ENCODE measurements at regions not wholly inside any gene's neighbourhood (a gene's known extent, or its start where the extent isn't known, plus 50 kb on each side); places are given as distances from the start of the nearest gene placed in this dataset.

DNA sequence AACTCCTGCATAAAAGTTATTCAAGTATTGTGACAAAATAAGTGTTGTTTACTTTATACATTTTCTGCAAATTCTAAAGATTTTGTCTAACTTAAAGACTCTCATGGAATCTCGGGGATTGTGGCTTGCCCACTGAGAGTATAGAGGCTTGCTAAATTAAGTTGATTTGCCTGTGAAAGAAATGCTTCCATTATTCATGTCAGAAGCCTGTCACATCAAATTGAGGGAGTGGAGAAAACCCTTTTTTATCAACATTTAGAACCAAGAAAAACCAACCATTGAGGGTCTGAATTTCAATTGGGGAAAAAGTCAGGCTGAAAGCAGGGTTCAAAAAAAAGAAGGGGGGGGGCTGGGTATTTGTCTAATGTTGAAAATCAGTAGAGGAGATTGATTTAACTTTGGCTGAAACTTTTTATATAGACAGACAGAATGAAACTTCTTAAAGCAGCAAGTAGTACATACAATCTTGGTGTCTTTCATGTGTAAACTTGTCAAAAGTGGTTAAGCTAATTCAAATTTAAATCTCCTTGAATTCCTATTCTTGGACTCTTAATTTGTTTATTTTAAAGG is 144.8 kb upstream of the CXorf66 start:
- TF ChIP-seq POLR2A (IDR thresholded peaks at IDR 0.05), result no peak
- TF ChIP-seq, protein P1, sequence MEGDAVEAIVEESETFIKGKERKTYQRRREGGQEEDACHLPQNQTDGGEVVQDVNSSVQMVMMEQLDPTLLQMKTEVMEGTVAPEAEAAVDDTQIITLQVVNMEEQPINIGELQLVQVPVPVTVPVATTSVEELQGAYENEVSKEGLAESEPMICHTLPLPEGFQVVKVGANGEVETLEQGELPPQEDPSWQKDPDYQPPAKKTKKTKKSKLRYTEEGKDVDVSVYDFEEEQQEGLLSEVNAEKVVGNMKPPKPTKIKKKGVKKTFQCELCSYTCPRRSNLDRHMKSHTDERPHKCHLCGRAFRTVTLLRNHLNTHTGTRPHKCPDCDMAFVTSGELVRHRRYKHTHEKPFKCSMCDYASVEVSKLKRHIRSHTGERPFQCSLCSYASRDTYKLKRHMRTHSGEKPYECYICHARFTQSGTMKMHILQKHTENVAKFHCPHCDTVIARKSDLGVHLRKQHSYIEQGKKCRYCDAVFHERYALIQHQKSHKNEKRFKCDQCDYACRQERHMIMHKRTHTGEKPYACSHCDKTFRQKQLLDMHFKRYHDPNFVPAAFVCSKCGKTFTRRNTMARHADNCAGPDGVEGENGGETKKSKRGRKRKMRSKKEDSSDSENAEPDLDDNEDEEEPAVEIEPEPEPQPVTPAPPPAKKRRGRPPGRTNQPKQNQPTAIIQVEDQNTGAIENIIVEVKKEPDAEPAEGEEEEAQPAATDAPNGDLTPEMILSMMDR (IDR thresholded peaks at IDR 0.05), result no peak
- 8 to 26% methylated on average over 1 of the region's 1 CpG for WGBS, 2 donors
- no peak overlapping the region for H3K4me3 ChIP-seq (ENCODE audit: low read depth, poor library complexity, severe bottlenecking)
- intact Hi-C loops (cut with DNase I; ENCODE audit: low total_unique reads), result no loop called here
- no peak for DNase-seq (ENCODE audit: low spot score in 2 of 2)

DNA sequence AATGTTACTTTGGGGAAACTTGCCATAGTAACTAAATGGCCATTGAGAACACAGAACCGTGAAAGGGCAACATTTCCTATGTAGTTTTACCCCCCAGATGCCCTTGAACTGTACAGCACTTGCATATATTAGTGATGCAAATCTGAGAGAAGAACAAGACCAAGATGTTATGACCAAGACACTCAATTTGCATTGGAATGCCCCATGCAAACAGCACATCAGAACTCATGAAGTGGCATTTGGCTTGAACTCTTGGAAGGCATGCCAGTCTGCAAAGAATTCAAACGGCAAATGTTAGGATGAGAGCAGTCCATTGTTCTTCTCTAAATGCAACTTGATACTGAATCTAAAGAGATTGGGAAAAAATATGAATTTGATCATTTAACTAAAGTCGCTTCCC is 139.4 kb upstream of the CXorf66 start:
- 67% methylated on average over 3 of the region's 3 CpGs for WGBS, 2 donors
- intact Hi-C loops (cut with DNase I; ENCODE audit: low total_unique reads), result no loop called here
- H3K4me3 ChIP-seq (ENCODE audit: low read depth, poor library complexity, severe bottlenecking), result no peak overlapping the region
- no peak for DNase-seq (ENCODE audit: low spot score in 2 of 2)
- TF ChIP-seq POLR2A (IDR thresholded peaks at IDR 0.05), result no peak
- TF ChIP-seq, protein P1 (IDR thresholded peaks at IDR 0.05), result no peak

DNA sequence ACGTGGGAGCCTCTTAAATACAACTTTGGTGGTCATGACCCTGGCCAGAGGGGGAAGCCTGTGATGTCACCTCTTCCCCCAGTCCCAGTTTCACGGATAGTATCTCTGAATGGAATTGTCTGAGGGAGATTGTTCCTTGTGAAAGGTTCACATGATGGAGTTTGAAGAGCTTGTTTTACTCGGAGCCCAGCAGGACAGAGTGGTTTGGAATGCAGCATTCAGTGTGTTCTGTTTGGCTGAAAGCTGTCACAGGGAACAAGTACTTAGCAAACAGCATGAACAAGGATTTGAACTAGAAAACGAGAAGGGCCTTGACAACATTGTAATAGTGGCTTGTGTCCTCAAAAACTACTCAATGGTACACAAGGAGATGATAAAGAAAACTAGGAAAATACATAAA is 133.9 kb upstream of the CXorf66 start:
- intact Hi-C loops (cut with DNase I; ENCODE audit: low total_unique reads), result no loop called here

DNA sequence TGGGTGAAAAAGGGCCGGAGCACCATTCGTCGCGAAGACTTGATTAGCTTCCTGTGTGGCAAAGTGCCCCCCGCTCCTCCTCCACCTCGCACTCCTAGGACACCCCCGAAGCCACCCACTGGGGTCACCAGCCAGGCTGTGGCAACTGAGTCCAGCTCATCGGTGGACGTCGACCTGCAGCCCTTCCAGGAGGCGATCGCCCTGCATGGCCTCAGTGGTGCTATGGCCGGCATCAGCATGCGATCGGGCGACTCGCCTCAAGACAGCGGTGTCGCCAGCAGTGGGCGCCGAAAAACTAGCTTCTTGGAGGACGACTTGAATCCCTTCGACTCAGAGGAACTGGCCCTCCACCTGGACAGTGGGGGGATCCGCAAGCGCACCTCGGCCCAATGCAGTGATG is 126.8 kb upstream of the CXorf66 start:
- no peak for DNase-seq (ENCODE audit: low spot score in 2 of 2)
- intact Hi-C loops (cut with DNase I; ENCODE audit: low total_unique reads), result no loop called here
- no peak overlapping the region for H3K4me3 ChIP-seq (ENCODE audit: low read depth, poor library complexity, severe bottlenecking)
- TF ChIP-seq POLR2A (IDR thresholded peaks at IDR 0.05), result no peak
- TF ChIP-seq, protein P1 (IDR thresholded peaks at IDR 0.05), result no peak
- WGBS, 2 donors, result 91 to 97% methylated on average over 25 of the region's 26 CpGs

More for the DNA sequence above, 133.9 kb upstream of the CXorf66 start:
- DNase-seq (ENCODE audit: low spot score in 2 of 2), result no peak
- no peak for TF ChIP-seq POLR2A (IDR thresholded peaks at IDR 0.05)
- TF ChIP-seq, protein P1 (IDR thresholded peaks at IDR 0.05), result no peak
- 20 to 36% methylated on average over 4 of the region's 4 CpGs for WGBS, 2 donors
- H3K4me3 ChIP-seq (ENCODE audit: low read depth, poor library complexity, severe bottlenecking), result no peak overlapping the region

DNA sequence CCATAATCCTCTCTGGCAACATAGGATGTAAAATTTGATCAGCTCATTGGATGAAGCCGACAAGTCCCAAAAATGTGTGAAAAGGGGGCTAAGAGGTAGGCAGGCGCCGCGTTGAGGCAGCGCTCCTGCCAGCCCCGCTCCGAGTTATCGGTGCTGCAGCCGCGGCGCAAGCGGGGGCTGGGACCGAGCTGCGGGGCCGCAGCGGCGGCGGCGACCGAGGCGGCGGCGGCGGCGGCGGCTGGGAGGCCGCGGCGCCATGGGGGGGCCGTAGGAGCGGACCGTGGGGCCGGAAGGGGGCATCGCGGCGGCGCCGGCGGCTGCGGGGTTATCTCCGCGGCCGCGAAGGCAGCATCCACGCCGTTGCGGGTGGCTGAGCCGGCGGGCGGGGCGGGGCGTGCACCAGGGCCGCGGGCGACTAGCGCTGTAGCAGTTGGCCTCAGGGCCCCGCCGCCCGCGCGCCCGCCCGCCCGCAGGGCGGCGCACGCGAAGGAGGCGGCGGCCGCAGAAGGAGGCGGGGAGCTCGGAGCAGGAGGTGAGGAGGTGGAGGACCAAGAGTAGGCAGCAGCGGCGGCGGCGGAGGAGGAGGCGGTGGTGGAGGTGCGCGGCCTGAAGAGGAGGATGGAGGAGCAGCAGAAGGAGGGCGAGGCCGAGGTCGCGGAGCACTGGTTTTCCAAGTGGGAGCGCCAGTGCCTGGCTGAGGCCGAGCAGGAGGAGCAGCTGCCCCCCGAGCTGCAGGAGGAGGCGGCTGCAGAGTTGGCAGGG is 126.0 kb upstream of the CXorf66 start:
- no peak overlapping the region for H3K4me3 ChIP-seq (ENCODE audit: low read depth, poor library complexity, severe bottlenecking)
- peak in 1 of 2 donors; percentile 83 for DNase-seq (ENCODE audit: low spot score in 2 of 2)
- intact Hi-C loops (cut with DNase I; ENCODE audit: low total_unique reads), result no loop called here
- TF ChIP-seq, protein P1 (IDR thresholded peaks at IDR 0.05), result no peak
- TF ChIP-seq POLR2A (IDR thresholded peaks at IDR 0.05), result no peak
- 1 to 28% methylated on average over 46 to 51 of the region's 88 CpGs for WGBS, 2 donors

Data from lower leg skin (tissue), 4 donors.